ENCODE measurements at regions not wholly inside any gene's neighbourhood (a gene's known extent, or its start where the extent isn't known, plus 50 kb on each side); places are given as distances from the start of the nearest gene placed in this dataset.
A peak's percentile ranks its signal among the peaks of the same experiment; 100 is the strongest.
"Not testable (repeated sequence)": the region's sequence is repeated elsewhere in the genome, so short reads cannot be mapped to it uniquely, and the experiment has no call there.

GRCh38 chr21:38614558-38614957, 116.3 kb upstream of the ERG start:
- DNase-seq: no peak

- no peak for DNase-seq
Observed at GRCh38 chr21:38619480-38619879, 121.2 kb upstream of the ERG start.

GRCh38 chr21:38619992-38620479, 121.8 kb upstream of the ERG start:
- DNase-seq: peak; percentile 23

- DNase-seq: no peak
Observed at GRCh38 chr21:38621132-38621531, 122.9 kb upstream of the ERG start.

- no peak for DNase-seq
Observed at GRCh38 chr21:38622081-38622826, 124.0 kb upstream of the ERG start.

GRCh38 chr21:38622827-38623209, 124.5 kb upstream of the ERG start:
- no peak for DNase-seq

GRCh38 chr21:38623552-38623951, 125.3 kb upstream of the ERG start:
- no peak for DNase-seq

- DNase-seq: no peak
Observed at GRCh38 chr21:38625000-38625399, 126.7 kb upstream of the ERG start.

GRCh38 chr21:38626306-38626705, 128.0 kb upstream of the ERG start:
- DNase-seq: no peak

- no peak for DNase-seq
Observed at GRCh38 chr21:38628349-38628748, 130.1 kb upstream of the ERG start.

- DNase-seq: peak; percentile 28
Observed at GRCh38 chr21:38631206-38631605, 132.9 kb upstream of the ERG start.

- DNase-seq: no peak
Observed at GRCh38 chr21:38631676-38632075, 133.4 kb upstream of the ERG start.

GRCh38 chr21:38637161-38637560, 138.9 kb upstream of the ERG start:
- no peak for DNase-seq

- DNase-seq: no peak
Observed at GRCh38 chr21:38639571-38640354, 141.5 kb upstream of the ERG start.

- DNase-seq: not testable (repeated sequence)
Observed at GRCh38 chr21:38640355-38640742, 142.1 kb upstream of the ERG start.

GRCh38 chr21:38643404-38644023, 145.2 kb upstream of the ERG start:
- DNase-seq: no peak

- DNase-seq: peak; percentile 93
Observed at GRCh38 chr21:38645282-38645681, 147.0 kb upstream of the ERG start.

GRCh38 chr21:38646213-38646837, 148.0 kb upstream of the ERG start:
- DNase-seq: peak; percentile 18

GRCh38 chr21:38649120-38649519, 150.8 kb upstream of the ERG start:
- no peak for DNase-seq

GRCh38 chr21:38651570-38651969, 153.3 kb upstream of the ERG start:
- DNase-seq: no peak

GRCh38 chr21:38652396-38652795, 153.3 kb upstream of the ETS2 start:
- DNase-seq: no peak

- DNase-seq: no peak
Observed at GRCh38 chr21:38654580-38654979, 151.1 kb upstream of the ETS2 start.

GRCh38 chr21:38658511-38658910, 147.2 kb upstream of the ETS2 start:
- DNase-seq: peak; percentile 72

Measured in fibroblast of skin of scalp (primary cell).